ENCODE measurements at regions not wholly inside any gene's neighbourhood (a gene's known extent, or its start where the extent isn't known, plus 50 kb on each side); places are given as distances from the start of the nearest gene placed in this dataset.
"Not testable (repeated sequence)": the region's sequence is repeated elsewhere in the genome, so short reads cannot be mapped to it uniquely, and the experiment has no call there.

GRCh38 chr17:71098071-71098470, 928.7 kb downstream of the KCNJ2 start:
- no peak overlapping the region for H3K4me3 ChIP-seq (ENCODE audit: low read length)
- no peak for TF ChIP-seq CTCF (IDR thresholded peaks at IDR 0.05; ENCODE audit: insufficient read depth, low read depth, low read length, missing control alignments)
- DNase-seq (ENCODE audit: low read depth), result no peak

- H3K4me3 ChIP-seq (ENCODE audit: low read length), result no peak overlapping the region
- no peak for TF ChIP-seq CTCF (IDR thresholded peaks at IDR 0.05; ENCODE audit: insufficient read depth, low read depth, low read length, missing control alignments)
- no peak for DNase-seq (ENCODE audit: low read depth)
Observed at GRCh38 chr17:71099003-71099714, 929.8 kb downstream of the KCNJ2 start.

GRCh38 chr17:71102777-71103176, 933.4 kb downstream of the KCNJ2 start:
- no peak for DNase-seq (ENCODE audit: low read depth)
- no peak for TF ChIP-seq CTCF (IDR thresholded peaks at IDR 0.05; ENCODE audit: insufficient read depth, low read depth, low read length, missing control alignments)
- H3K4me3 ChIP-seq (ENCODE audit: low read length), result no peak overlapping the region

- no peak overlapping the region for H3K4me3 ChIP-seq (ENCODE audit: low read length)
- no peak for DNase-seq (ENCODE audit: low read depth)
- TF ChIP-seq CTCF (IDR thresholded peaks at IDR 0.05; ENCODE audit: insufficient read depth, low read depth, low read length, missing control alignments), result no peak
Observed at GRCh38 chr17:71104225-71104624, 934.9 kb downstream of the KCNJ2 start.

GRCh38 chr17:71106056-71106455, 936.7 kb downstream of the KCNJ2 start:
- not testable (repeated sequence) for DNase-seq (ENCODE audit: low read depth); H3K4me3 ChIP-seq (ENCODE audit: low read length)

- no peak overlapping the region for H3K4me3 ChIP-seq (ENCODE audit: low read length)
- peak; percentile 6 for DNase-seq (ENCODE audit: low read depth)
- TF ChIP-seq CTCF (IDR thresholded peaks at IDR 0.05; ENCODE audit: insufficient read depth, low read depth, low read length, missing control alignments), result no peak
Observed at GRCh38 chr17:71107136-71107535, 937.8 kb downstream of the KCNJ2 start.

GRCh38 chr17:71109697-71110096, 940.4 kb downstream of the KCNJ2 start:
- DNase-seq (ENCODE audit: low read depth), result no peak
- no peak for TF ChIP-seq CTCF (IDR thresholded peaks at IDR 0.05; ENCODE audit: insufficient read depth, low read depth, low read length, missing control alignments)

More at GRCh38 chr17:71109697-71110096, 940.4 kb downstream of the KCNJ2 start:
- H3K4me3 ChIP-seq (ENCODE audit: low read length), result no peak overlapping the region
